Hepatocyte (in vitro differentiated cells): ENCODE measurements at regions not wholly inside any gene's neighbourhood (a gene's known extent, or its start where the extent isn't known, plus 50 kb on each side); places are given as distances from the start of the nearest gene placed in this dataset.

ENCODE experiments used
- DNase-seq: peaks from one replicate; pipeline ENCODE4 v3.0.0-alpha.2; 2016; ENCODE audit warnings: low spot score
- H2AFZ ChIP-seq: fragments of 200-600 bp; sonication (generic); 2 replicates; pipeline ENCODE4 v1.6.0; 2016; ENCODE audit warnings: antibody characterized with exemption, mild to moderate bottlenecking
- H3K27ac ChIP-seq: fragments of 200-600 bp; sonication (generic); 2 replicates; pipeline ENCODE4 v1.5.1; 2016; ENCODE audit warnings: mild to moderate bottlenecking
- H3K27me3 ChIP-seq: fragments of 200-600 bp; sonication (generic); 2 replicates; pipeline ENCODE4 v1.6.1; 2016
- H3K36me3 ChIP-seq: fragments of 200-600 bp; sonication (generic); replicated peaks from 2 replicates; pipeline ENCODE4 v1.5.1; 2016; ENCODE audit warnings: low read depth; ENCODE audit not compliant: insufficient read depth
- H3K4me1 ChIP-seq: fragments of 200-600 bp; sonication (generic); 2 replicates; pipeline ENCODE4 v1.5.1; 2016; ENCODE audit warnings: mild to moderate bottlenecking, moderate library complexity; ENCODE audit not compliant: insufficient read depth
- H3K4me2 ChIP-seq: fragments of 200-600 bp; sonication (generic); 2 replicates; pipeline ENCODE4 v1.6.0; 2016
- H3K4me3 ChIP-seq: fragments of 200-600 bp; sonication (generic); 2 replicates; pipeline ENCODE4 v1.5.1; 2016; ENCODE audit warnings: mild to moderate bottlenecking
- H3K79me2 ChIP-seq: fragments of 200-600 bp; sonication (generic); 2 replicates; pipeline ENCODE4 v1.6.0; 2017; ENCODE audit warnings: mild to moderate bottlenecking
- H3K9me2 ChIP-seq: fragments of 200-600 bp; sonication (generic); replicated peaks from 2 replicates; pipeline ENCODE4 v1.6.0; 2017; ENCODE audit warnings: mild to moderate bottlenecking; ENCODE audit not compliant: insufficient read depth
- H3K9me3 ChIP-seq: fragments of 200-600 bp; sonication (generic); 2 replicates; pipeline ENCODE4 v1.5.1; 2016; ENCODE audit warnings: low read depth, mild to moderate bottlenecking
- H4K20me1 ChIP-seq: fragments of 200-600 bp; sonication (generic); 2 replicates; pipeline ENCODE4 v1.6.0; 2016; ENCODE audit warnings: mild to moderate bottlenecking; ENCODE audit not compliant: insufficient read depth, poor library complexity, severe bottlenecking
- CTCF ChIP-seq: fragments of 200-600 bp; sonication (generic); IDR thresholded peaks from 2 replicates; pipeline ENCODE4 v1.5.1; 2016; ENCODE audit warnings: antibody characterized with exemption, mild to moderate bottlenecking; ENCODE audit not compliant: poor library complexity
- EZH2 ChIP-seq: fragments of 200-600 bp; sonication (generic); IDR thresholded peaks from 2 replicates; pipeline ENCODE4 v1.6.1; 2016; ENCODE audit warnings: antibody characterized with exemption, mild to moderate bottlenecking, borderline replicate concordance
- EZH2phosphoT487 ChIP-seq: fragments of 200-600 bp; sonication (generic); IDR thresholded peaks from one replicate; pipeline ENCODE4 v1.6.1; 2018; ENCODE audit warnings: antibody characterized with exemption, mild to moderate bottlenecking, low read depth, moderate library complexity; ENCODE audit not compliant: unreplicated experiment, severe bottlenecking
- WGBS: methylation state at CpG from one replicate; pipeline ENCODE4 v1.1.6; 2016; ENCODE audit warnings: low lambda C conversion rate; ENCODE audit errors: missing lambda C conversion rate; 5-methylcytosine and 5-hydroxymethylcytosine counted together

GRCh38 chr3:107929088-107929487 is 161.7 kb downstream of the CD47 start:
- no peaks in the 10 kb centered on the region for H3K36me3 ChIP-seq
- no peak overlapping the region for H3K27ac ChIP-seq
- DNase-seq = no peak

GRCh38 chr3:107928084-107928445 is 162.8 kb downstream of the CD47 start:
- no peaks in the 10 kb centered on the region for H3K36me3 ChIP-seq
- no peak overlapping the region for H3K27ac ChIP-seq
- H3K4me2 ChIP-seq = peak overlapping the region; percentile 94
- 5% methylated on average over 8 of the region's 8 CpGs for whole genome bisulfite sequencing
- no peaks in the 10 kb centered on the region for H3K4me1 ChIP-seq
- H3K27me3 ChIP-seq = no peaks in the 10 kb centered on the region
- H3K9me2 ChIP-seq = no peaks in the 10 kb centered on the region
- H4K20me1 ChIP-seq = no peaks in the 10 kb centered on the region
- peak overlapping the region; percentile 87 for H2AFZ ChIP-seq
- DNase-seq = peak; percentile 42
- H3K4me3 ChIP-seq = peak overlapping the region; percentile 44
- no peaks in the 10 kb centered on the region for H3K9me3 ChIP-seq
- no peak for TF ChIP-seq CTCF
- no peak for TF ChIP-seq EZH2
- no peak for TF ChIP-seq EZH2phosphoT487
- no peaks in the 10 kb centered on the region for H3K79me2 ChIP-seq

More at GRCh38 chr3:107929088-107929487, 161.7 kb downstream of the CD47 start:
- no peaks in the 10 kb centered on the region for H3K79me2 ChIP-seq
- WGBS = 94% methylated on average over 3 of the region's 3 CpGs
- no peaks in the 10 kb centered on the region for H3K9me2 ChIP-seq
- H3K27me3 ChIP-seq = no peaks in the 10 kb centered on the region
- no peaks in the 10 kb centered on the region for H3K9me3 ChIP-seq
- no peak overlapping the region for H3K4me2 ChIP-seq
- H4K20me1 ChIP-seq = no peaks in the 10 kb centered on the region
- H2AFZ ChIP-seq = no peak overlapping the region
- no peaks in the 10 kb centered on the region for H3K4me1 ChIP-seq
- no peak overlapping the region for H3K4me3 ChIP-seq
- no peak for TF ChIP-seq EZH2phosphoT487
- TF ChIP-seq CTCF = no peak
- TF ChIP-seq EZH2 = no peak

- WGBS = 4% methylated on average over 54 of the region's 55 CpGs
- Histone ChIP-seq H2AFZ (peak overlapping the region; percentile 87), H3K4me2 (peak overlapping the region; percentile 94), H3K79me2 (no peaks in the 10 kb centered on the region), H3K9me3 (no peaks in the 10 kb centered on the region), H4K20me1 (no peaks in the 10 kb centered on the region), H3K9me2 (no peaks in the 10 kb centered on the region), H3K4me1 (no peaks in the 10 kb centered on the region), H3K27ac (no peak overlapping the region), H3K4me3 (peak overlapping the region; percentile 44), H3K27me3 (no peaks in the 10 kb centered on the region), H3K36me3 (no peaks in the 10 kb centered on the region)
- TF ChIP-seq EZH2 (no peak), CTCF (peak; percentile 99)
- peak; percentile 86 for DNase-seq
Observed at GRCh38 chr3:107927361-107928083, 163.3 kb downstream of the CD47 start.
